Ramos (cell line): ENCODE measurements at regions not wholly inside any gene's neighbourhood (a gene's known extent, or its start where the extent isn't known, plus 50 kb on each side); places are given as distances from the start of the nearest gene placed in this dataset.

Experiments used
- in situ Hi-C: fragments of 300-500 bp; cut with MboI; formaldehyde crosslinking; loops from one replicate; pipeline ENCODE4 v1.14.3; 2022; ENCODE audit warnings: low sequenced_read_pairs; ENCODE audit not compliant: unreplicated experiment

- in situ Hi-C loops = no loop called here
Measured at GRCh38 chr5:164784230-164784629, 1278.8 kb downstream of the MAT2B start.

- in situ Hi-C loops = no loop called here
Measured at GRCh38 chr5:164798110-164798509, 1292.7 kb downstream of the MAT2B start.

GRCh38 chr5:164799391-164799790 is 1294.0 kb downstream of the MAT2B start:
- in situ Hi-C loops = no loop called here

GRCh38 chr5:164801910-164802309 is 1296.5 kb downstream of the MAT2B start:
- in situ Hi-C loops = no loop called here

- in situ Hi-C loops = no loop called here
Measured at GRCh38 chr5:164809821-164810220, 1304.4 kb downstream of the MAT2B start.

DNA sequence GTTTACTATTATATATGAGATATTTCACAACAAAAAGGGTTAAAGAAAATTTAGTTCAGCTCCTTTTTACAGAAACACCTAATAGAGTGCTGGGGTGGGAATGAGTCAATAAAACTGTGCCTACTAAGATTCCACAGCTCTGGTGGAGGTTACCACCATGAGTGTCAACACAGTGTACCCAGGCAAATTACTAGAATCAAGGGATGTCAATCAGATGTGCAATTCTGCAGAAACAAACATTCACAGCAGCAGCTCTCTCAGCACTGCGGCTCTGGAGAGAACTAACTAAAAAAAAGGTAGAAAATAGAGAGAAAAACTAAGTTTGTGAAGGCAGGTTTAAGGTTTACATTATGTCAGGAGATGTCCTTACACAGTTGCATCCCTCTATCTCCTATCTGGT is 1313.0 kb downstream of the MAT2B start:
- in situ Hi-C loops = no loop called here

DNA sequence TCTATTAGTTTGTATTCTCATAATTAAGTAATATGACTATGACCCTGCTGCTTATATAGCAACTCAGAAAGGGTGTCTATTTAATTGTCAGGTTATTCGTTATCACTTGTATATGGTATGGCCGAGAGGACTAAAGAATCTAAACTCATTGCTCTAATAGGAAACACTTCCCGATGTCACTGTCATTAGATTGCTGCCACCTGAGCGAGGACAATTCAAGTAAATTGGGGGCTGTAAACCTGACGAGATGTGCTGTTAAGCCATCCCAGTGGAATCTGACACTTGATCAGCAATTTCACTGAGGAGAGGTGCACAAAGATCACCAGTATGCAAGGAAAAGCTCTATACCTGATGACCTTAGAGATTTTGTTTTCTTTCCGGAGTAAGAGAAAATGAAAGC is 1319.3 kb downstream of the MAT2B start:
- in situ Hi-C loops = no loop called here

- in situ Hi-C loops = no loop called here
Measured at GRCh38 chr5:164832516-164832915, 1327.1 kb downstream of the MAT2B start.

DNA sequence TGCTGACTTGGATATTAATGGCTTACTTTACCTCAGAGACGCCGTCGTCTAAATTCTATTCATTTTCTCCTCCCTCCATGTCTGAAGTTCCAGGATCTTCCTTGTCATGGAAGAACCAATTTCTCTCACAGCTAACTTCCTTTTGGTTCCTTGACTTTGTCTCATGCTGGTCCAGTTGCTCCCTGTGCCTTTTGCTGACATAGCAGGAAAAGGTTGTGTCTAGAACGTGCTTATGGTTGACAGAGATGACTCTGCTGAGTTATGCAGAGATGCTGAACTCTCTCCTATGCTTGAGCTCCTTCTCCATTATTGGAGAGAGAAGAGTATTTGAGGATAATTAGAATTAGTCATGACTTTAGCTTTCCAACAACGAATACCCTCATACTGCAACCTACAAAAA is 1338.9 kb downstream of the MAT2B start:
- in situ Hi-C loops = no loop called here

DNA sequence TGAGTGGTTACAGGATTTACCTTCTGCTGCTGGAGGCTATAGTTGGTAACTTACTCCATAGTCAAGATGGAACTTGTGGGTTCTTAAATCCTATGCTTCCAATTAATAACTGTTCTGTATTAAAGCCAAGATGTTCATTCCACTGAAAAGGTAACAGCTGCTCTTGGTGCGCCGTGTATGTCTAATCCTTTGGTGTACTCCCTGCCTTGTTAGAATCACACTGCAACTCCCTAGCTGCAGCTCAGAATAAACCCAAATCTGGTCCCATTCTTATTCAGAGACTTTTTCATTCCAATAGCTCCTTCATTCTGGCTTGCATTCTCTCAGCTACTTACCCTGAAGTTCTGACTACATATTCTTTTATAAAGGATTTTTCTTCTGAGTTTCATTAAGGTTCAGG is 1355.5 kb downstream of the MAT2B start:
- in situ Hi-C loops = no loop called here

DNA sequence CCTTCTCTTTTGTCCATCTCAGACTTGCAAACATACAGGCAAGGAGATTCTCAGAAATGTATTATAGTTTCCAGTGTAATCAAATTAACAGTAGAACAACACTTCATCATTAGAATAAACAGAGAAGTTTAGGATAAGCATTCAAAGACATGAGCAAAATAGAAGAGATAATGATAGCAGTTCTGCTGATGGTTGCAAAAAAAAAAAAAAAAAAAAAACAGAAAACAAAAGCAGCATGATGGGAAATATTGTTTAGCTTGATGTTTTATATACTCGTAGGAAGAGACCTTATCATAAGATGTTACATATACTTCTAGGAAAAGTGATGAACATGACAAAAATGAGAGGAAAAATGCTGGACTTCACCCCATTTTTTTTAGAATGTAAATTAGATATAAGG is 1356.2 kb downstream of the MAT2B start:
- in situ Hi-C loops = no loop called here

DNA sequence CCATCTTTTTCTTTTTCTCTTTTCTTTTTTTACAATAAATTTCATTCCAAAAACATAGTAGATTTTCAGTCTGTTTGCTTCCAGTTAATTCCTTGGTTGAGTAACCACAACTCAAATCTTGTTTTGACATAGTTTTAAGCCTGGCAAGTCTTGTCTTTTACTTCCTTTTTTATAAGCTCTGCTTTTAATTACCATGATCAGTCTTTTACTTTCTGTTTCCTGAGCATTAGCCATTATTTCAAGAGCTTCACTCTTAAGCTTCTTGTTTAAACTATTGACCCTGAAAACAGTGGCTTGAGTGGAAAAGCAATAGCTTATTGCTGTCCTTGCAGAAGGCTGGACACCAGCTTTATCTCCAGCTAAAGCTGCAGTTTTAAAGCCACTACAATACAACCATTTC is 1363.3 kb downstream of the MAT2B start:
- in situ Hi-C loops = no loop called here

DNA sequence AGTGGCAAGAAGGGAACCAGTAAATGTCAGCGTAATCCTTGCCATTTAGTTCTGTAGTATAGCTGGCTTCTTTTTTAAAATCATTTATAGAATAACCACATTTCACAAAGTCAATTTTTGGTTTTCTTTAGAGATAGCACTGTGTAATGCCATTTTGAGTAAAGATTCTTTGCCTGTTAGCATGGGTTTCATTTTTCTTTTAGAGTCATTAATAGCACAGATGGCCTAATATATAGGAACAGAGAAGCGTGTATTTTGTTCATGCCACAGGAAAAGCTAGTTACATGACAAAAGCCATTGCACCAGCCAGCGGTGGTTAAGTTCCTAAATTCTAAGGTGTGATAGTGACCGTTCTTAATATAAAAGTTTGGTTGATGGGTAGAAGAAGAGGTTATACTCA is 1363.9 kb downstream of the MAT2B start:
- in situ Hi-C loops = no loop called here

DNA sequence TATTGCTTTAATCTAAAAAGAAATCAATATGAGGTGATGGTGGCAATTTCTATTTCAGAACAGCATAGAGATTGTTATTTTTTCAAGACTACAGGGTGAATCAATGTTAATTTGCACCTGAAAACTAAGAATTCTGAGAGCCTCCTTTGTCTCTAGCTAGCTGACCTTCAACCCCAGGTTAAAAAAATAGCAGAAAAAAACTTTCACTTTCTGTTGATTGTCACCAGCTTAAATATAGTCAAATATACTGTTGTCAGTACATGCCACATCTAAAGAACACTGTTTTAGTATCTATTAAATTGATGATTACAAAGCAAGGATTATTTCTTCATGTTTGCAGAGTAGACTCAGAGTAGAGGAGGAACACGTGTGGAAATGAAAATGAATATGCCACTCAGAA is 1371.4 kb downstream of the MAT2B start:
- in situ Hi-C loops = no loop called here

DNA sequence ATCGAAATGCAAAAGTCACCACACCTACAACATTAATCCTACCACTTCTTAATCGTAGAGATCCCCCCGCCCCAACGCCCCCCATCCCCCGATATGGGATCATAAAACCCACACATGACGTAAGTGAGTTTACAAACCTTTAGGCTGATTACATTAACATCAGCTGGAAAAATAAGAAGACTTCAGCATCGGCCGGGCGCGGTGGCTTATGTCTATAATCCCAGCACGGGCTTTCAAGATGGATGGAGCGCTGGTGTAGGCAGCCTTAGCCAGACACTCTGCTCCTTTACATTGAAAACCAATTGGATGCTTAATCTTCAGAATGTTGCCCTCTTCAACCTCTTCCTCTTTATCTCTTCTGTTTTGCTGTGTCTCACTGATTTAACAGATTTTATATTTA is 1376.0 kb downstream of the MAT2B start:
- in situ Hi-C loops = no loop called here

- in situ Hi-C loops = no loop called here
Measured at GRCh38 chr5:164885179-164885578, 1379.8 kb downstream of the MAT2B start.

- in situ Hi-C loops = no loop called here
Measured at GRCh38 chr5:164893071-164893470, 1387.7 kb downstream of the MAT2B start.

DNA sequence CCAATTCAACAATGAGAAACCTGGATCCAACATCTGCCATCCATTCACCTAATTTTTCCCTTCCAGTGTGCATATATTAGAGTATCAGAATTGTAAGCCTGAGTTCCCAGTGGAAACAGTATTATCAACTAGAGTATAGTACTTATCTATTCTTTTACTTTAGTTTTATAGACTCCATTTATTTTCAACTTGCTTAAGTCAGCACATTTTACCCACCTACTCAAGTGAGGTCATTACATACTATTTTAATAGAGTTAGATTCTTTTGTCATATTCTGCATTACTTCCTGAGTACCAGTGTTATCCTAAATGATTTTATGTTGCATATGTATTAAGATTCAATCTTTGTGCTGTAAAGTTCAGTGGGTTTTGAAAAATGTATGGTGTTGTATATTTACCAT is 1393.3 kb downstream of the MAT2B start:
- in situ Hi-C loops = no loop called here

DNA sequence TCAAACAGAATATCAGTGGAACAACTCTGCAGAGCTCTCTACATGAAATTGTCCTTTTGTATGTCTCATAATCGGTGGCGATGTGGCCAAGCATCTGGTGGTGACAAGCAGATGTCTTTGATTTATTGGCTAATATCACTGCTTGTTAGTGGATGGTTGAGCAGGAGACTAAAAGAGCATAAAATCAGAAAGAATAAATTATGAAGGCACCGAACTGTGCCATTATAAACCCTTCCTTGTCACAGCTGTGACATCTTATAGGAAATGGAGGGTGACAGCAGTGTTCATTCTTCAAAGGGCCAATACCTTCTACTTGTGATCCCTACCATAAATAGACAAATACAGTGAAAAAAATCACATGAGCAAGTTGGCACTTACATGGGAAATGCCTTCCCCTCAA is 1404.3 kb downstream of the MAT2B start:
- in situ Hi-C loops = no loop called here

- in situ Hi-C loops = no loop called here
Measured at GRCh38 chr5:164921722-164922121, 1416.3 kb downstream of the MAT2B start.

GRCh38 chr5:164934039-164934438 is 1428.6 kb downstream of the MAT2B start:
- in situ Hi-C loops = no loop called here

- in situ Hi-C loops = no loop called here
Measured at GRCh38 chr5:164934561-164934960, 1429.1 kb downstream of the MAT2B start.

- in situ Hi-C loops = no loop called here
Measured at GRCh38 chr5:164941132-164941531, 1435.7 kb downstream of the MAT2B start.
